Muscle layer of colon (tissue), 2 donors: ENCODE measurements at regions not wholly inside any gene's neighbourhood (a gene's known extent, or its start where the extent isn't known, plus 50 kb on each side); places are given as distances from the start of the nearest gene placed in this dataset.
"Not testable (repeated sequence)": the region's sequence is repeated elsewhere in the genome, so short reads cannot be mapped to it uniquely, and the experiment has no call there.

ENCODE experiments used
- H3K27ac ChIP-seq: one replicate; pipeline ENCODE4 v1.7.0; 2013; ENCODE audit warnings: low read depth, mild to moderate bottlenecking, low read length, moderate library complexity
- H3K27me3 ChIP-seq, 2 donors: one replicate each; pipeline ENCODE4 v1.7.0; 2013; ENCODE audit warnings: low read length in 2 of 2, mild to moderate bottlenecking in 2 of 2; ENCODE audit not compliant: insufficient read depth in 2 of 2, control insufficient read depth in 1 of 2
- H3K36me3 ChIP-seq: one replicate; pipeline ENCODE4 v1.7.0; 2013; ENCODE audit warnings: mild to moderate bottlenecking, low read length; ENCODE audit not compliant: insufficient read depth
- H3K4me1 ChIP-seq: one replicate; pipeline ENCODE4 v1.7.0; 2013; ENCODE audit warnings: mild to moderate bottlenecking, low read length; ENCODE audit not compliant: insufficient read depth
- H3K4me3 ChIP-seq, 2 donors: one replicate each; pipeline ENCODE4 v1.7.0; 2013; ENCODE audit warnings: low read length in 2 of 2, low read depth in 1 of 2, mild to moderate bottlenecking in 1 of 2, moderate library complexity in 1 of 2
- H3K9ac ChIP-seq: one replicate; pipeline ENCODE4 v1.7.0; 2013; ENCODE audit warnings: low read length
- H3K9me3 ChIP-seq: one replicate; pipeline ENCODE4 v1.7.0; 2013; ENCODE audit warnings: mild to moderate bottlenecking, low read length
- donor health status: abdominal sarcoma.
- donor health status: Adenocarcinoma of cecum.

DNA sequence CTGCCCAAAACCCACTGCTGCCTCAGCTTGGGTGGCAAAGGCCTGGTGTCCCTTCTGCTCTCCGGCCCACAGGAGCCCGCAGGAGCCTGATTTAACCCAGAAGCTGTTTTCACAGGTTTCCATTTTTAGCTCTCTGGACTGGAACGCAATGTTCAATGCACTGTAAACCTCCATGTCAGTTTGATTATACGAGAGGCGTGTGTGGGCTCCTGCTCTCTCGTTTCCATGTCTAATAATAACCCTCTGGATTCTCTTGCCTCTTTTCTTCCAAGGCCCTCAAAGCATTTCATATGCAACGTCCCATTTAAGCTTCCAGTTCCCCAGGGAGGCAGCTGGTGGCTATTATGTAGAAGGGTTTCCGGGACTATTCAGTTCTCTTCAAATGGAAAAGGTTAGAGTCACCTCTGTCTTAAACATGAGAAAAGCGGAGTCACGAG lies 161.1 kb downstream of the SUDS3 start:
- Histone ChIP-seq H3K27me3 (no peaks in the 10 kb centered on the region), H3K4me3 (no peak overlapping the region), H3K27ac (peak overlapping the region; percentile 52), H3K36me3 (no peaks in the 10 kb centered on the region), H3K9me3 (no peaks in the 10 kb centered on the region), H3K9ac (no peak overlapping the region), H3K4me1 (peaks cover 37% of the 10 kb centered on the region)

DNA sequence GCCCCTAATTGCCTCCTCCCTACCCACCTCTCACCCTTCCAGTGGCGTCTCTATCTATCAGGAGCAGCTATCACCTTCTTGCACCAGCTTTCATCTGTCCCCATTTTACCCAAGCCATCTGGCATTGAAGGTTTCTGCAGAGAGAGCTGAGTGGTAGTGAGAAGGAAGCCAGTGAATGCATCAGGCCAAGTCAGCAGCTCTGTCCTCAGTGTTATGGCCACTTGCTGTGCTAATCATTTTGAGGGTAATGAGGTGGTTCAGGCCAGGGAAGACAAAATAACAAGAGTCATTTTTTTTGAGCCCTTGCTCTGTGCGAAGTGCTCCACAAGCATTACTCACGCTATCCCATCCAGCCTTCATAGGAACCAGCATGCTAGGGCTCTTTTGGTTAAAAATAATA lies 164.7 kb downstream of the SUDS3 start:
- H3K9me3 ChIP-seq, result no peaks in the 10 kb centered on the region
- peaks cover 28% of the 10 kb centered on the region for H3K4me1 ChIP-seq
- H3K4me3 ChIP-seq, result no peak overlapping the region
- H3K9ac ChIP-seq, result no peak overlapping the region
- no peaks in the 10 kb centered on the region for H3K36me3 ChIP-seq
- no peaks in the 10 kb centered on the region for H3K27me3 ChIP-seq
- H3K27ac ChIP-seq, result no peak overlapping the region

DNA sequence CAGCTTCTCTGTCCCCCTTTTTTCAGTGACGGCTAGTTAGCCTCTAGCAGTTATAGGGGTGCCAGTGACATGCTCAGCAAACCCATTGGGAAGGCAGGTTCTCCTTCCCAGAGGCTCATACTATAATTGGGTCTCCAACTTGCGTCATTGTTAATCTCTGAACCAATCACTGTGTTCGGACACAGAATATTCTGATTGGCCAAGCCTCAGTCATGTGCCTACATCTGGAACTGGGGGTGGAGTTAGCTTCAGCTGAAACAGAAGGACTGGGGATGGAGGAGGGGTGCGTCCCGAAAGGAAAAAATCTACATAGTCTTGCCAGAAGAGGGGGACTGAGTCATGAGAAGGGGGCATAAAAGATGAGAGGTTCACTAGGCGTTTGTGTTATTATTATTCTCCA lies 165.6 kb downstream of the SUDS3 start:
- Histone ChIP-seq H3K4me1 (peaks cover 19% of the 10 kb centered on the region), H3K4me3 (no peak overlapping the region)

GRCh38 chr12:118543651-118544050 lies 167.3 kb downstream of the SUDS3 start:
- Histone ChIP-seq H3K36me3 (no peaks in the 10 kb centered on the region), H3K4me1 (peaks cover 10% of the 10 kb centered on the region)

More for the DNA sequence above, 165.6 kb downstream of the SUDS3 start:
- no peak overlapping the region for H3K9ac ChIP-seq
- H3K27me3 ChIP-seq, result no peaks in the 10 kb centered on the region
- no peaks in the 10 kb centered on the region for H3K36me3 ChIP-seq
- no peak overlapping the region for H3K27ac ChIP-seq
- H3K9me3 ChIP-seq, result no peaks in the 10 kb centered on the region

DNA sequence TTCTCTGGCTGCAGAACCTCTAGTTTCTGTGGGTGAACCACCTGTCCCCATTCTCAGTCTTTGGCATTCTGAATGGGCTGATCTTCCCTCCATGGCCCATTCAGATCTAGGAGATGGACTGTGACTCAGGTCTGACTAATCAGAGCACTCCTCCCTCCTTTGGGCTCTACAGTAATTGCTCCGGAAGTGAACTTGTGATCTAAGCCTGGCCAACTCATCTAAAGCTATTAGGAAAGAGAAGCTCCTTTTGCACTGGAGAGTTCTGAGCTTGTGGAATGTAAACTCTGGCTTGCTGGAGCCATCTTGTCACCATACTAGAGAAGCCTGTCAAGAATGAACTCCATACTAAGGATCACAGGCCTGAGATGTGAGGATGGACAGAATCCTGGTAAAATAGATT lies 168.2 kb downstream of the SUDS3 start:
- Histone ChIP-seq H3K4me3 (no peak overlapping the region), H3K9me3 (no peaks in the 10 kb centered on the region), H3K4me1 (peaks cover 6% of the 10 kb centered on the region), H3K27me3 (no peaks in the 10 kb centered on the region), H3K27ac (no peak overlapping the region), H3K9ac (no peak overlapping the region), H3K36me3 (no peaks in the 10 kb centered on the region)

More at GRCh38 chr12:118543651-118544050, 167.3 kb downstream of the SUDS3 start:
- no peak overlapping the region for H3K9ac ChIP-seq
- H3K27me3 ChIP-seq, result no peaks in the 10 kb centered on the region
- no peak overlapping the region for H3K4me3 ChIP-seq
- H3K27ac ChIP-seq, result no peak overlapping the region
- no peaks in the 10 kb centered on the region for H3K9me3 ChIP-seq

- not testable (repeated sequence) for H3K9me3 ChIP-seq, H3K4me3 ChIP-seq, H3K27ac ChIP-seq, H3K36me3 ChIP-seq, H3K4me1 ChIP-seq, H3K27me3 ChIP-seq, H3K9ac ChIP-seq
These were observed 171.3 kb downstream of the SUDS3 start for GRCh38 chr12:118547606-118548005.

- no peaks in the 10 kb centered on the region for H3K9me3 ChIP-seq
- peaks cover 6% of the 10 kb centered on the region for H3K4me1 ChIP-seq
- H3K9ac ChIP-seq, result no peak overlapping the region
- H3K4me3 ChIP-seq, result no peak overlapping the region
- H3K27ac ChIP-seq, result no peak overlapping the region
- H3K36me3 ChIP-seq, result no peaks in the 10 kb centered on the region
- H3K27me3 ChIP-seq, result no peaks in the 10 kb centered on the region
These were observed 172.6 kb downstream of the SUDS3 start for GRCh38 chr12:118548887-118549509.

GRCh38 chr12:118549510-118549980 lies 173.2 kb downstream of the SUDS3 start:
- Histone ChIP-seq H3K4me3 (no peak overlapping the region), H3K36me3 (no peaks in the 10 kb centered on the region), H3K9me3 (no peaks in the 10 kb centered on the region), H3K27me3 (no peaks in the 10 kb centered on the region), H3K4me1 (peaks cover 4% of the 10 kb centered on the region), H3K9ac (no peak overlapping the region), H3K27ac (no peak overlapping the region)

GRCh38 chr12:118553856-118554504 lies 177.6 kb downstream of the SUDS3 start:
- Histone ChIP-seq H3K4me3 (no peak overlapping the region), H3K36me3 (no peaks in the 10 kb centered on the region)

DNA sequence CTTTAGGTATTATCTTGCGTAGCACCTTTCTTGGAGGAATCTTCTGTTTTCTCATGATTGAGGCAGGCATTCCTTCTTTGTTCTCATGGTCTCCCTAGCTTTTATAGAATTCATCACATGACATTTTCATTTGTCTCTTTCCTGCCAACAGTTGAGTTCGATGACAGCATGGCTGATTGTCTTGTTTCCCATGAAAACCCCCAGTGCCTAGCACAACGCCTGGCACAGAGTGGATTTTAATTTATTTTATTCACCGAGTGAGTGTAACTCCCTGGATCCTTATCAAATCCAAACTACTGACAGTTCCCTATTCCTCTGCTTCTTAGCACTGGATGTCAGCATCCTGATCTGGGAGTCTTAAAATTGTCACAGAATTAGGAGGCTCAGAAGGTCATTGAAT lies 182.6 kb downstream of the SUDS3 start:
- Histone ChIP-seq H3K9me3 (no peaks in the 10 kb centered on the region), H3K36me3 (no peaks in the 10 kb centered on the region), H3K27me3 (no peaks in the 10 kb centered on the region), H3K4me3 (no peak overlapping the region), H3K9ac (no peak overlapping the region), H3K4me1 (peaks cover 8% of the 10 kb centered on the region), H3K27ac (no peak overlapping the region)

More at GRCh38 chr12:118553856-118554504, 177.6 kb downstream of the SUDS3 start:
- H3K9me3 ChIP-seq, result no peaks in the 10 kb centered on the region
- no peaks in the 10 kb centered on the region for H3K4me1 ChIP-seq
- no peak overlapping the region for H3K27ac ChIP-seq
- H3K9ac ChIP-seq, result no peak overlapping the region
- no peaks in the 10 kb centered on the region for H3K27me3 ChIP-seq

GRCh38 chr12:118560733-118561132 lies 184.4 kb downstream of the SUDS3 start:
- no peak overlapping the region for H3K9ac ChIP-seq
- H3K36me3 ChIP-seq, result no peaks in the 10 kb centered on the region
- H3K27me3 ChIP-seq, result no peaks in the 10 kb centered on the region
- H3K9me3 ChIP-seq, result no peaks in the 10 kb centered on the region
- no peak overlapping the region for H3K4me3 ChIP-seq
- H3K4me1 ChIP-seq, result peaks cover 8% of the 10 kb centered on the region
- no peak overlapping the region for H3K27ac ChIP-seq

DNA sequence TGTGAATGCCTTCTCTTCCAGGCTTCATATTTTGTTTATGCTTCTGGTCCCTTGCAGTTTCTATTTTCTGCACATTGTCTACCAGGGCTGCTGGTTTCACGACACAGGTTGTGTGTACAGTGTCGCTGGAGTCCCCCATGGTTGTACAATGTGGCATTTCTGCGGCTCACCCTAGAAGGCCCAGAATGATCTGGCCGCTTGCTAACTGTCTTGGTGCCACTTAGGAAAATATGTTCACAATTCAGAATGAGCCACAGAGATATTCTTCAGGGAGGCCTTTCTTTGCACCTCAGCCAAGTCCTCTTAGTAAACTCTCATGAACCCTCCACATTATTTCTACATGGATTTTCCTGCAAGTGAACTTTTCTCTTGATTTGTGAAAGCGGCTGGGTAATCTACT lies 195.4 kb downstream of the SUDS3 start:
- peaks cover 8% of the 10 kb centered on the region for H3K4me1 ChIP-seq
- H3K27me3 ChIP-seq, result no peaks in the 10 kb centered on the region
- no peaks in the 10 kb centered on the region for H3K36me3 ChIP-seq
- no peak overlapping the region for H3K27ac ChIP-seq
- H3K4me3 ChIP-seq, result no peak overlapping the region
- H3K9ac ChIP-seq, result no peak overlapping the region
- H3K9me3 ChIP-seq, result no peaks in the 10 kb centered on the region
